HG03439 (cell line): ENCODE measurements at regions not wholly inside any gene's neighbourhood (a gene's known extent, or its start where the extent isn't known, plus 50 kb on each side); places are given as distances from the start of the nearest gene placed in this dataset.

Experiments used
- ATAC-seq: cut with Tn5 transposase; IDR thresholded peaks from one replicate; pipeline ENCODE4 v1.9.1; 2021; ENCODE audit warnings: mild to moderate bottlenecking, moderate library complexity; ENCODE audit not compliant: unreplicated experiment

- ATAC-seq: no peak
Observed at GRCh38 chr5:120217001-120217400, 247.1 kb upstream of the PRR16 start.

GRCh38 chr5:120219988-120220387, 244.1 kb upstream of the PRR16 start:
- ATAC-seq: no peak

- no peak for ATAC-seq
Observed at GRCh38 chr5:120225524-120225923, 238.6 kb upstream of the PRR16 start.

- no peak for ATAC-seq
Observed at GRCh38 chr5:120228262-120229031, 235.7 kb upstream of the PRR16 start.

- no peak for ATAC-seq
Observed at GRCh38 chr5:120229036-120229435, 235.1 kb upstream of the PRR16 start.

GRCh38 chr5:120231563-120231962, 232.5 kb upstream of the PRR16 start:
- no peak for ATAC-seq

GRCh38 chr5:120236360-120236759, 227.7 kb upstream of the PRR16 start:
- ATAC-seq: no peak

- ATAC-seq: no peak
Observed at GRCh38 chr5:120239086-120239485, 225.0 kb upstream of the PRR16 start.

GRCh38 chr5:120240706-120241105, 223.4 kb upstream of the PRR16 start:
- no peak for ATAC-seq

GRCh38 chr5:120241400-120241799, 222.7 kb upstream of the PRR16 start:
- ATAC-seq: no peak

- ATAC-seq: no peak
Observed at GRCh38 chr5:120251898-120252297, 212.2 kb upstream of the PRR16 start.

- ATAC-seq: no peak
Observed at GRCh38 chr5:120252839-120253238, 211.3 kb upstream of the PRR16 start.

GRCh38 chr5:120254385-120254784, 209.7 kb upstream of the PRR16 start:
- no peak for ATAC-seq

- no peak for ATAC-seq
Observed at GRCh38 chr5:120255214-120255613, 208.9 kb upstream of the PRR16 start.

- no peak for ATAC-seq
Observed at GRCh38 chr5:120256376-120256775, 207.7 kb upstream of the PRR16 start.

- no peak for ATAC-seq
Observed at GRCh38 chr5:120257358-120257971, 206.6 kb upstream of the PRR16 start.

GRCh38 chr5:120258123-120258522, 206.0 kb upstream of the PRR16 start:
- no peak for ATAC-seq

GRCh38 chr5:120260651-120261050, 203.4 kb upstream of the PRR16 start:
- no peak for ATAC-seq

GRCh38 chr5:120270498-120270897, 193.6 kb upstream of the PRR16 start:
- no peak for ATAC-seq

GRCh38 chr5:120293796-120294195, 170.3 kb upstream of the PRR16 start:
- no peak for ATAC-seq

GRCh38 chr5:120297616-120298015, 166.5 kb upstream of the PRR16 start:
- ATAC-seq: no peak

GRCh38 chr5:120298981-120299380, 165.1 kb upstream of the PRR16 start:
- no peak for ATAC-seq

- ATAC-seq: no peak
Observed at GRCh38 chr5:120304663-120305062, 159.4 kb upstream of the PRR16 start.
